RKO (cell line): ENCODE measurements at regions not wholly inside any gene's neighbourhood (a gene's known extent, or its start where the extent isn't known, plus 50 kb on each side); places are given as distances from the start of the nearest gene placed in this dataset.

ENCODE experiments used
- DNase-seq: peaks from one replicate; pipeline ENCODE4 v3.0.0-alpha.2; 2016; ENCODE audit warnings: low spot score

GRCh38 chr16:80039777-80040176 lies 439.2 kb upstream of the MAF start:
- DNase-seq, result no peak

GRCh38 chr16:80038566-80038965 lies 438.0 kb upstream of the MAF start:
- no peak for DNase-seq

GRCh38 chr16:80034948-80035663 lies 434.6 kb upstream of the MAF start:
- no peak for DNase-seq

GRCh38 chr16:80034469-80034826 lies 433.9 kb upstream of the MAF start:
- DNase-seq, result no peak

GRCh38 chr16:80033783-80034468 lies 433.4 kb upstream of the MAF start:
- DNase-seq, result no peak

- no peak for DNase-seq
Observed at GRCh38 chr16:80029761-80030481, 429.4 kb upstream of the MAF start.

GRCh38 chr16:80029381-80029630 lies 428.8 kb upstream of the MAF start:
- DNase-seq, result no peak

GRCh38 chr16:80028581-80029380 lies 428.2 kb upstream of the MAF start:
- no peak for DNase-seq

- DNase-seq, result peak; percentile 78
Observed at GRCh38 chr16:80027007-80027965, 426.7 kb upstream of the MAF start.

- DNase-seq, result no peak
Observed at GRCh38 chr16:80025236-80025635, 424.7 kb upstream of the MAF start.

GRCh38 chr16:80024443-80024842 lies 423.9 kb upstream of the MAF start:
- DNase-seq, result no peak

- no peak for DNase-seq
Observed at GRCh38 chr16:80023865-80024264, 423.3 kb upstream of the MAF start.

- no peak for DNase-seq
Observed at GRCh38 chr16:80019395-80019794, 418.9 kb upstream of the MAF start.

GRCh38 chr16:80018466-80018865 lies 417.9 kb upstream of the MAF start:
- no peak for DNase-seq

- DNase-seq, result no peak
Observed at GRCh38 chr16:80016731-80017326, 416.3 kb upstream of the MAF start.

- no peak for DNase-seq
Observed at GRCh38 chr16:80015566-80015965, 415.0 kb upstream of the MAF start.

GRCh38 chr16:80014241-80014939 lies 413.9 kb upstream of the MAF start:
- no peak for DNase-seq

GRCh38 chr16:80012586-80012985 lies 412.0 kb upstream of the MAF start:
- DNase-seq, result no peak

GRCh38 chr16:80009971-80010659 lies 409.6 kb upstream of the MAF start:
- no peak for DNase-seq

- DNase-seq, result no peak
Observed at GRCh38 chr16:80008857-80009256, 408.3 kb upstream of the MAF start.
